ENCODE measurements at regions not wholly inside any gene's neighbourhood (a gene's known extent, or its start where the extent isn't known, plus 50 kb on each side); places are given as distances from the start of the nearest gene placed in this dataset.

DNA sequence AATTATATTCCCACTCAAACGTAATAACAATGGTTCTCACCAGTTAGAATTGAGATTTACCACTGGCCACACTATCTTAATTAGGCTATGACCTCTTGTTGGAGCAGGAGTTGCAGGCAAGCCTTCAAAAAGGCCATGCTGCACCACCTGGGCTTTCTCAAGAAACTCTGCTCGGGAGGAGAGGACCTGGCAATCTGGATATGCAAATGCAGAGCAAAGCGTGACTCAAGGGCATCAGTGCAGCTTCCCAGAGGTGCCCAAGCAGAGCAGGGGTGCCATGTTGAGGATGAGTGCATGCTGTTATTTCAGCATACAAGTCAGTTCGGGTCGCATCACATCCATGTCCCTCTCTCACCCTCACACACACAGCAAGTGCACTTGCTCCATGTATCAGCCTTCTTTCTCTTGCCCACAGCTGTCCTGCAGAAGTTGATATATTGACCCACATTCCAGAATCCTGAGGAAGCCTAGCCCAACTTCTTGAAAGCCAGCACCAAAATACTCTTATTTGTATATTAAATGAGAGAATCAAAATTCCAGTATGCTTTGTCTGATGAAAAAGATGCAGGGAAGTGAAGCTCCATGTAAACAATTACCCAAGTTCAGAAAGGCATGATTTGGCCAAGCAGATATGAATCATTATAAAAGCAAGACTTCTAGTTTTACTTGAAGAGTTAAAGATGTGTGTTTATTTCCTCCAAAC, 55.7 kb upstream of the IL6 start:
- no peak overlapping the region for H3K27ac ChIP-seq
- peaks cover 0 to 18% (median 2%) of the 10 kb centered on the region in 9 donors for H3K4me1 ChIP-seq
- intact Hi-C loops (cut with DNase I) = no loop called here
- WGBS, 2 donors = 84 to 87% methylated on average over 5 of the region's 5 CpGs
- H3K4me3 ChIP-seq = no peak overlapping the region
- TF ChIP-seq, protein P1, sequence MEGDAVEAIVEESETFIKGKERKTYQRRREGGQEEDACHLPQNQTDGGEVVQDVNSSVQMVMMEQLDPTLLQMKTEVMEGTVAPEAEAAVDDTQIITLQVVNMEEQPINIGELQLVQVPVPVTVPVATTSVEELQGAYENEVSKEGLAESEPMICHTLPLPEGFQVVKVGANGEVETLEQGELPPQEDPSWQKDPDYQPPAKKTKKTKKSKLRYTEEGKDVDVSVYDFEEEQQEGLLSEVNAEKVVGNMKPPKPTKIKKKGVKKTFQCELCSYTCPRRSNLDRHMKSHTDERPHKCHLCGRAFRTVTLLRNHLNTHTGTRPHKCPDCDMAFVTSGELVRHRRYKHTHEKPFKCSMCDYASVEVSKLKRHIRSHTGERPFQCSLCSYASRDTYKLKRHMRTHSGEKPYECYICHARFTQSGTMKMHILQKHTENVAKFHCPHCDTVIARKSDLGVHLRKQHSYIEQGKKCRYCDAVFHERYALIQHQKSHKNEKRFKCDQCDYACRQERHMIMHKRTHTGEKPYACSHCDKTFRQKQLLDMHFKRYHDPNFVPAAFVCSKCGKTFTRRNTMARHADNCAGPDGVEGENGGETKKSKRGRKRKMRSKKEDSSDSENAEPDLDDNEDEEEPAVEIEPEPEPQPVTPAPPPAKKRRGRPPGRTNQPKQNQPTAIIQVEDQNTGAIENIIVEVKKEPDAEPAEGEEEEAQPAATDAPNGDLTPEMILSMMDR (IDR thresholded peaks at IDR 0.05) = no peak
- DNase-seq = no peak
- no peaks in the 10 kb centered on the region for H3K9me3 ChIP-seq
- no peak for ATAC-seq
- H3K27me3 ChIP-seq = no peaks in the 10 kb centered on the region
- H3K36me3 ChIP-seq = no peaks in the 10 kb centered on the region

DNA sequence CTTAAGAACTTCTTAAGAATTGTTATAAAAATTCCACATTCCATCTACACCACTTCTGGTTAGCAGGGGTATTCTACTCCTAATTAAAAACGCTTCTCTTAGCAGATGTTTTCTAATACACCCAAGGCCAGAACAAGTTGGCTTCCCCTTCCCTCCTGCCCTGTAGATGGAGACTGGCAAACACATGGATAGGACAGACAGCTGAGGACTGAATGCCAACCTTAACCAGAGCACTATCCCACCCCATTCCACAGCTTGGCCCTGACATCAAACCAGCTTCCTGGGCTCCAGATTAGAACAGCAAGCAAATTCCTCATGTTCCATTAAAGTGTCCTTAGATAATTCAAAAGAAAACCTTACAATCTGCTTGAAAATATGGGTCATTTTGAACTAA, 56.6 kb upstream of the IL6 start:
- WGBS, 2 donors = 74 to 91% methylated on average over 1 of the region's 1 CpG
- ATAC-seq (no peak), DNase-seq (no peak)
- Histone ChIP-seq H3K4me1 (peaks cover 0 to 9% (median 0%) of the 10 kb centered on the region in 9 donors), H3K27me3 (no peaks in the 10 kb centered on the region), H3K4me3 (no peak overlapping the region), H3K36me3 (no peaks in the 10 kb centered on the region), H3K27ac (no peak overlapping the region), H3K9me3 (no peaks in the 10 kb centered on the region)
- TF ChIP-seq, protein P1 (IDR thresholded peaks at IDR 0.05) = no peak
- intact Hi-C loops (cut with DNase I) = no loop called here

GRCh38 chr7:22669692-22670421, 57.1 kb upstream of the IL6 start:
- TF ChIP-seq, protein P1 (IDR thresholded peaks at IDR 0.05) = no peak
- no peak for ATAC-seq
- no peak for DNase-seq
- Histone ChIP-seq H3K27ac (no peak overlapping the region), H3K36me3 (no peaks in the 10 kb centered on the region), H3K9me3 (no peaks in the 10 kb centered on the region), H3K4me1 (peaks cover 0 to 4% (median 0%) of the 10 kb centered on the region in 9 donors), H3K27me3 (no peaks in the 10 kb centered on the region), H3K4me3 (no peak overlapping the region)
- 72 to 77% methylated on average over 5 of the region's 5 CpGs for WGBS, 2 donors
- intact Hi-C loops (cut with DNase I) = no loop called here

DNA sequence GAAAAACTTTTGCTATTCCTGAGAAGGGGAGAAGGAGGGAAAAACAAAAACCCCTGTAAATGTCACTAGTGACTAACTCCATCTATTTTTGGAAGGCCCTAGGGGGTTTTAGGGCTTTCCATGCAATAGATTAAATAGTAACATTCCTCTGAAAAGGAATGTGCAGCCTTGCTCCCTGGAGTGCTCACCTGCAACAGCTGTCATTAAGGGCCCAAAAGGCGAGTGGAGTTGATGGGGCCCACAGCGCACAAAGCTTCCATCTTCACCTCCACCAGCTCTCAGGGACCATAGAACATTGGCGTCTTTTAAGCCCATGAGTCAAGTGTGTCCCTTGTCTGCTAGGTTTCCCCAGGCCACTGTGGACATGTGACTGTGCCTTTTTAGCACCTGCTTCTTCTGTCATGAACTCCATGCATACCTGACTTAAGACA, 58.0 kb upstream of the IL6 start:
- TF ChIP-seq, protein P1 (IDR thresholded peaks at IDR 0.05) = no peak
- H3K4me3 ChIP-seq = no peak overlapping the region
- no peaks in the 10 kb centered on the region for H3K9me3 ChIP-seq
- H3K36me3 ChIP-seq = no peaks in the 10 kb centered on the region
- intact Hi-C loops (cut with DNase I) = no loop called here
- DNase-seq (no peak), ATAC-seq (no peak)
- no peak overlapping the region for H3K27ac ChIP-seq
- H3K27me3 ChIP-seq = no peaks in the 10 kb centered on the region
- WGBS, 2 donors = 91 to 94% methylated on average over 3 of the region's 3 CpGs
- peaks cover 0 to under 1% (median 0%) of the 10 kb centered on the region in 9 donors for H3K4me1 ChIP-seq
